CD4-positive, alpha-beta T cell treated with Interleukin-12 subunit alpha and Interleukin-12 subunit beta, for 1 hour (primary cell): ENCODE measurements at regions not wholly inside any gene's neighbourhood (a gene's known extent, or its start where the extent isn't known, plus 50 kb on each side); places are given as distances from the start of the nearest gene placed in this dataset.

ENCODE experiments used
- DNase-seq: peaks from one replicate; pipeline ENCODE4 v3.0.0-alpha.2; 2020

- DNase-seq, result no peak
These were observed 222.8 kb downstream of the ADAMTS9 start for GRCh38 chr3:64464955-64465354.

DNA sequence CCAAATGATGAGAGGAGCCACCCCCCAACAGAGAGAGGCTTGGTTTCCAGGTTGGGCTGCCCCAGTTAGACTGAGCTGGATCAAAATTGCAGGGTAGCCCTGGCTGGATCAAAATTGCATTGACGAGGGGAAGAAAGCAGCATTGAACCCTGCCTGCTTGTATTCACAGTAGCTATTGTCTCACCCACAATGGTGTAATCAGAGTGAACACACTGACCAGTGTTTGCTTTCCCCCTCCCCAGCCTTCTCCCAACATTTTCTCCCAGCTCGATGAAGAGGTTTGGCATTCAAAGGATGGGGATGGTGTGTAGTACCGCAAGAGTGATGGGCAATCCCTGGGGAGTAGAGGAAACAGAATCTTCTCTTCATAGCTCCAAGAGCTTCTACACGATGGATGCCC lies 223.8 kb downstream of the ADAMTS9 start:
- no peak for DNase-seq

DNA sequence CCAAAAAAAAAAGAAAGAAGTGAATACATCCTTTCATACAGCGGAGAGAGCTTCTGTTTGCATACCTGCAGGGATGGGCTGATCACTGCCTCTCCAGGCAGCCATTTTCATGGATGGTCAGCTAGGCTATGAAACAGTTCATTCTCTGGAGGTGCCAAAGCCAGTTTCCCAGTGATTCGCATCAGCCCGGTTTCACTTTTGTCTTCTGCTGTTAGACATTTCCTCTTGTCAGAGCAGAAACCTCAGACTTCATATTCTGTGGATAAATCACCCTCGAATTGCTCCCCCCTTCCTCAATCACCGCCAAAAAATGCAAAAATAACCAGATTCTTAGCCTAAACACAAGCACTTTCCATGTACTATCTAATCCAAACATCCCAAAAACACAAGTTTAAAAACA lies 225.6 kb downstream of the ADAMTS9 start:
- DNase-seq, result no peak

DNA sequence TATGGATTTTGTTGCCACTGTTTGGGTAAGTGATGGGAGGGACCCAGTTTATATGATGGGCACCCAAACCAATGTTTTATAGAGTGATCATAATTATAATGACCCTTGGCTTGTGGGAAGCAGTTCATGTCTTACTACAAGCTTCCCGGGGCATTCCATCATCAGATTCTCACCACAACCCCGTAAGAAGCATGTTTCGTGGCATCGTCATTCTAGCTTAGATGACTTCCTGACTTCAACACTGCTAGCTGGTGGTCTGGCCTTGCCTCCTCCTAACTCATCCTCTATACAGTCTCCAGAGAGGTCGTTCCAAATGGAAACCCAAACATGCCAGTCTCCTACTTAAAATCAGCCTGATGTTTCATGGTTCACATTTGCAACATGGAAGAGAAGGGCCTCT lies 226.9 kb downstream of the ADAMTS9 start:
- no peak for DNase-seq

GRCh38 chr3:64460141-64460730 lies 227.6 kb downstream of the ADAMTS9 start:
- no peak for DNase-seq

GRCh38 chr3:64459711-64460110 lies 228.1 kb downstream of the ADAMTS9 start:
- DNase-seq, result no peak

DNA sequence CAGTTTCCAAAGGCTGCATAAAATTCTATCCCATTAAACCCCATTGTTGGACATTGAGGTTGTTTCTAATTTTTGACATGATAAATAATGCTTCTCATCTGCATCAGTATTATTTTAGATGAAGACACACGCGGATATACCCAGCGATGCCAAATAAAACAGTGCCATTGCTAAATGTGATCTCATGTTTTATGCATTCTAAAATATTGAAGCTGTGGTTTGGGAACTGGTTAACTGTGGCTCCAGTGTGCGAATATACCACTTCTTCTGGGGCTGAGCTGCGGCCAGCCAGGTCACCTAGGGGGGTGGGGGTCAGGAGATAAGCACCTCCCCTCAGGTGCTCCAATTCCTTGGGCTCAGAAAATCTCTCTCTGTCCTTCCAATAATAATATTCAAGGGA lies 230.0 kb downstream of the ADAMTS9 start:
- no peak for DNase-seq

DNA sequence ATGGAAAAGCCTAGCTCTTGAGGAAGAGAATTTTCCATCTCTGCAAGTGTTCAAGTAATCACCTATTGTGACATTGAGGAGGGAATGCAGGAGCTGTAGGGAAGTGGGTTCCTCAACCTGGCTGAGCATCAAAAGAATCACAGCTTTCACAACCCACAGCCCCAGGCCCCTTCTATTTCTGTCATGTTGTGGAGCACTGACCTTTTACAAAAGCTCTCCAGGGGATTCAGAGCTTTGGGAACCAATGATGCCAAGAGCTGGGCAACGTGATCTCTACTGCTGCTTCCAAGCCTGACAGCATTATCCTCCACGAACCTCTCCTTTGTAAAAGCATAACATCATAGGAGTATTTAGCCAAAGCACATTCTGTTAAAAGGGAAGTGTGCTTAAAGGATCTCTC lies 231.1 kb downstream of the ADAMTS9 start:
- DNase-seq, result no peak

DNA sequence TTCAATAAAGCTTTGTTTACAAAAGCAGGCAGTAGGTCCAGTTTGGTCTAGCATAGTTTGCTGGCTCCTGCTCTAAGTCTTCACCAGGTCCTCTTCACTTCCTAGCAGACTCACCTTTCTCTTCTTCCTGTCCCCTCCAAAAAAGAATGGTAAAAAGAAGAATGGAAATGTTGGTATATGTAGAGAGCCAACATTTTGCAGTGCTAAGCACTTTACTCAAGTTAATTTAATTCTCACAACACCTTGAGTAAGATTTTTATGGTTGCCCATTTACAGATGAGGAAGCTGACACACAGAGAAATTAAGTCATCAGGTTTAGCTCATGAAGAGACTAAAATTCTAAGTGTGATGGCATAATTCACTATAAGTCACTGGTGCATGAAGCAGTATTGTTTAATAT lies 230.1 kb upstream of the PRICKLE2 start:
- DNase-seq, result no peak

GRCh38 chr3:64454768-64455167 lies 229.5 kb upstream of the PRICKLE2 start:
- DNase-seq, result no peak

- no peak for DNase-seq
These were observed 228.9 kb upstream of the PRICKLE2 start for GRCh38 chr3:64454179-64454578.

- DNase-seq, result no peak
These were observed 226.2 kb upstream of the PRICKLE2 start for GRCh38 chr3:64451283-64452012.

GRCh38 chr3:64450396-64450956 lies 225.2 kb upstream of the PRICKLE2 start:
- DNase-seq, result no peak

DNA sequence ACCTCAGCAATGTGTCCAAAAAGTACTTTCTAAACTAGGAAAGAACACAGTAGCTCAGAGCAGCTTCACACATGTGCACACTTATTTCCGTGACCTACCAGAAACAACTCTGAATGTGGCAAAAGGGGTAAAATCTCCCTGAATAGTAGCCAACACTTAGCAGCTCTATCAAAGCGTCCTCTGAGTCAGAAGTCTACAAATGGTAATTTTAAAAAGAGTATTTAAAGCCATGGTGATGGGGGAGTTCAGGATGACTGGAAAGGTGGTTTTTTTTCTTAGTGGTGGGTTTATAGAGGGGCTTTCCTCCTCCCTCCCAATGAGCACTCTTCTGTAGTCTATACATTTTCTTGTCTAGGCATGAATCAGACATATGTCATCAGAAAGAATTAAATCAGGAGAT lies 223.8 kb upstream of the PRICKLE2 start:
- DNase-seq, result no peak

DNA sequence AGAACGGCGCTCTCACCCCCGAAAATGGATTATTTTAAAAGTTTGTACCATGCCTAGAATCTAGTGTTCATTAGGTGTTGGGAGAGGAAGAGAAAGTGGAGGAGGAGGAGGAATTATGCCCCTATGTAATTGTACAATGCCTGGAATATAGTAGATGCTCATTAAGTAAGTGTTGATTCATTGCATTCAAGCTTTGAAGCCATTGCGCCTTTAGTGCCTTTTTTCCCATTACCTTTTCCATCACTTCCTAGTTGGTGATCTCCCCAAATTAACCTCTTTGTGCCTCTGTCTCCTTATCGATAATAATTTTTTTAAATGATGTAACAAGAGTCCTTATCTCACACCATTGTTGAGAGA lies 220.7 kb upstream of the PRICKLE2 start:
- DNase-seq, result no peak

DNA sequence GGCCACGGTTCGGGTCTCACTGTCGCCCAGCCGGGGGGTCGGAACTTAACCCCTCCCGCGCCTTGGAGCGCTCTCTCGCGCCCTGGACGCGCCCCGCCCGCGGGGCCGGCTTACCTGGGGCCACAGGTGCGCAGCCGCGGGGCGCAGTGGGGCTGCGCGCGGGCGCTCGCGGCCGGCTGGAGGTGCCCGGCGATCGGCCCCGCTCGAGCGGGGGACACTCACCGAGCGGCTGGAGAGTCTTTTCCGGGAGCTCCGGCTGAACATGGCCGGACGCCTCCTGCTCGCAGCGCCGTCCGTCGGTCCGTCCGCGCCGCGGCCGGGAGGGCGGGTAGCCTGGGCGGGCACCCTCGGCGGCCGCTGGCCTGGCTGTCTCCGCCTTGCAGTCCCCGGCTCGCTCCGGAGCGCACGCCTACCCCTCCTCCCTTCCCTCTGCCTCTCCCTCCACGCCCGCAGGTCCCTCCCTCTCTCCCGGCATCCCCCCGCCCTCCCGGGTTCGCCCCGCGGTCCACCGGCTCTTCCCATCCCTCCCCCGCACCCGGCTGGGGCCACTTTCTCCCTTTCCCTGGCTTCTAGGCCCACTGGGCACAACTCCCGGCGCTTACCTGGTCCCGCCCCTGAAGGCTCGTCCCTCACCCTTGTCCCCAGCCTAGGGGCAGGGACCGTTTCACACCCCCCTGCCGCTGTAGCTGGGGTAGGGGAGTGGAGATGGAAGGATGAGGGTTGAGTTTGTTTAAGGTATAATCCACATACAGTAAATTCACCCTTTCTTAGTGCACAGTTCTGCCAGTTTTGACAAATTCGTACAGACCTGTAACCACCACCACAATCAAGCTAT lies 220.1 kb upstream of the PRICKLE2 start:
- no peak for DNase-seq

DNA sequence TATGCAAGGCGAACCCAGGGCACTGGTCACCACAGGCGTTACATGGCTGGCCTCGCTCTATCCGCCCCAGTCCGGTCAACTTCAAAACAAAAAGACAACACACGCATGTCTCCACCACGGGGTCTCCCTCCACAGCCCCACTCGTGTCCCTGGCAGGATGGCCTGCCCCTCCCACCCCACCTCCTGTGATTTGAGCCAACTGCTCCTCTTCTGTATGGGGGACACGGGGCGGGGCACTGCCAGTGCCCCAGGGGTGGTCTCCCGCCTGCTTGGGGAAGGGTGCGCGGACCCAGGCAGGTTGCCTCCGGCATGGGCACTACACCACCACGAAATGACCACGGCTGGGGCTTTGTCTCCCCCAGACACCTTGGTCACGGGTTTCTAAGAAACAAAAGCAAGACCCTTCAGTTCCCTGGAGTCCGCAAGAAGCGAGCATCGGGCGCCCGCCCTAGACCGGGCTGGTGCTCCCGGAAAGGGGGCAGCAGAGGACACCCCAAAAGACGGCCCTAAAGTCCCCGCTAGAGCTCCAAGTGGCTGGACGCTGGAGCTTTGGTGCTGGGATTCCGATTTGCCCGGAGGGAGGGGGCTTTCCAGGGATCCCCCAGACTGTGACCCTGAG lies 219.3 kb upstream of the PRICKLE2 start:
- no peak for DNase-seq

DNA sequence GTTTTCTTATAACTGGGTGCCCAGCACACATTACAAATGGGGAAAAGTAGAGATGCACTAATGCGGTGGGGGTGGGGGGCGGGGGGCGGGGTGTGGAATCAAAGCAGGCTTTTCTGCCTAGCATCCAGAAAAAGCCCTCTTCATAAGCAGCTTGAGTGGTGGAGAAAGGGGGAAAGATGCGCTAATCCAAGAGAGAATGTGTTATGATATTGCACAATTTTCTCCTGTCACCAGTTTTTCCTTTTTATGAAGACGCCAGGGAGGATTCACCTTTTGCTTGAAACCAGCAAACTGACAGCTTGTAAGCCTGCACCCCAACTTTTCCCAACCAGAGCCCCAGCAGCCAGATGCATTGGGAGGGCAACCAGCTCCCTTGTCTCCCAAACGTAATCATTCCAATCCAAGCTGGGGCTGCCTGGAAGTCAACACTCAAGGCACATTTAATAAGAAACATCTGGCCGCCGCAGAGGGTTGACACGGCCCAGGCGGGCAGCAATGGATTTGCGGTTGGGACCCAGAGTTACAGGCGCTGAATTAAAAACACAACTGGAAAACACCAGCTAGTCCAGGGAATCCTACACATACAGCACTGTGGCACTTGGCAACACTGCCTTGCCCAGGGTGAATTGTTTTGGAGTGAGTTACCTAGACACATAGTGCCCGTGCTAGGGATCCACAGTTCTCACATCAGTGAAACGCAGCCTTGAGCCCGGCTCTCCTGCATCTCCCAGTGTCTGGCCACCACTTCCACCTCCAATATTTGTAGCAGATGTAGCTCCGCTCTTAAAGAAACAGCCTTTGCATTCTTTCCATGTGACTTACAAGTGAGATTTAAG lies 218.5 kb upstream of the PRICKLE2 start:
- DNase-seq, result no peak

- DNase-seq, result no peak
These were observed 216.6 kb upstream of the PRICKLE2 start for GRCh38 chr3:64441861-64442260.

DNA sequence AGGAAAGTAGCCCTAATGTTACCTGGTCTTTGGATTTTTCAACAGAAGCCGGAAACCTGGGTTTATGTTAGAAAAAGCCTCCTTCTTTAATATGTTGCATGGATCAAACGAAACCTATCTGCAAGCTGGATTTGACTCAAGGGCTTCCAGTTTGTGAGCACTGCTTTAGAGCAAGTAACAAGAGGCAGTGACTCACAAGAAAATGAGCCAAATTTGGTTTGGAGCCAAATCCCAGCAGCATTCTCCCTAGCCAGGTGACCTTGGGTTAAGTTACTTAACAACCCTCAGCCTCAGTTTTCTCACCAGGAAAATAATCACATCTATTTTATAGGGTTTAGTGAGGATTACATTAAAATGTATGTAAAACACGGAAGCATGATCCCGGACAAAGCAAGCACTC lies 215.2 kb upstream of the PRICKLE2 start:
- no peak for DNase-seq

- DNase-seq, result no peak
These were observed 213.5 kb upstream of the PRICKLE2 start for GRCh38 chr3:64438812-64439211.

DNA sequence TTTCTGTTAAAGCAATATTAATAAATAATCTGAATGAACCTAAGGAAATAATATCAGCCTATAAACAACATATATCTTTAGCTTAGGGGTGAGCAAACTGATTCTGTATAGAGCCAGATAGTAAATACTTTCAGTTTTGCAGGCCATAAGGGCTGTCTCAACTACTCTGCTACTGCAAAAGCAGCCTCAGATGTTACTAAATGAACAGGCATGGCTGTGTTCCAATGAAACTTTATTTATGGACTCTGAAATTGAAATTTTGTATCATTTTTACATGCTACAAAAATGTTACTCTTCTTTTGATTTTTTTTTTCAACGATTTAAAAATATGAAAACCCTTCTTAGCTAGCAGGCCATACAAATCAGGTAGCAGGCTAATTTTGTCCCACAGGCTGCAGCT lies 212.8 kb upstream of the PRICKLE2 start:
- no peak for DNase-seq
